ENCODE measurements at regions not wholly inside any gene's neighbourhood (a gene's known extent, or its start where the extent isn't known, plus 50 kb on each side); places are given as distances from the start of the nearest gene placed in this dataset.
"Not testable (repeated sequence)": the region's sequence is repeated elsewhere in the genome, so short reads cannot be mapped to it uniquely, and the experiment has no call there.

- no peak for DNase-seq (ENCODE audit: low read depth in 2 of 2)
Measured at GRCh38 chr6:82507112-82507511, 143.5 kb downstream of the TPBG start.

- no peak for DNase-seq (ENCODE audit: low read depth in 2 of 2)
Measured at GRCh38 chr6:82511546-82511945, 147.9 kb downstream of the TPBG start.

GRCh38 chr6:82517896-82518295 is 154.3 kb downstream of the TPBG start:
- not testable (repeated sequence) for DNase-seq (ENCODE audit: low read depth in 2 of 2)

- DNase-seq (ENCODE audit: low read depth in 2 of 2): peak; percentile 3 to 8
Measured at GRCh38 chr6:82521369-82521768, 157.8 kb downstream of the TPBG start.

GRCh38 chr6:82521861-82522260 is 158.2 kb downstream of the TPBG start:
- no peak for DNase-seq (ENCODE audit: low read depth in 2 of 2)

GRCh38 chr6:82524031-82524430 is 160.4 kb downstream of the TPBG start:
- no peak for DNase-seq (ENCODE audit: low read depth in 2 of 2)

GRCh38 chr6:82525775-82526495 is 162.3 kb downstream of the TPBG start:
- DNase-seq (ENCODE audit: low read depth in 2 of 2): no peak

- not testable (repeated sequence) for DNase-seq (ENCODE audit: low read depth in 2 of 2)
Measured at GRCh38 chr6:82529960-82530460, 166.4 kb downstream of the TPBG start.

- no peak for DNase-seq (ENCODE audit: low read depth in 2 of 2)
Measured at GRCh38 chr6:82534876-82535275, 171.3 kb downstream of the TPBG start.

GRCh38 chr6:82549480-82549879 is 185.9 kb downstream of the TPBG start:
- DNase-seq (ENCODE audit: low read depth in 2 of 2): not testable (repeated sequence)

- DNase-seq (ENCODE audit: low read depth in 2 of 2): not testable (repeated sequence)
Measured at GRCh38 chr6:82551311-82551710, 187.7 kb downstream of the TPBG start.

GRCh38 chr6:82551831-82552230 is 188.2 kb downstream of the TPBG start:
- DNase-seq (ENCODE audit: low read depth in 2 of 2): no peak

- DNase-seq (ENCODE audit: low read depth in 2 of 2): no peak
Measured at GRCh38 chr6:82553863-82554531, 190.4 kb downstream of the TPBG start.

GRCh38 chr6:82554666-82555065 is 191.0 kb downstream of the TPBG start:
- DNase-seq (ENCODE audit: low read depth in 2 of 2): peak; percentile 14 to 15

GRCh38 chr6:82555801-82556200 is 192.2 kb downstream of the TPBG start:
- no peak for DNase-seq (ENCODE audit: low read depth in 2 of 2)

- DNase-seq (ENCODE audit: low read depth in 2 of 2): not testable (repeated sequence)
Measured at GRCh38 chr6:82558531-82558930, 194.9 kb downstream of the TPBG start.

GRCh38 chr6:82567621-82568020 is 204.0 kb downstream of the TPBG start:
- DNase-seq (ENCODE audit: low read depth in 2 of 2): no peak

GRCh38 chr6:82568290-82568993 is 204.8 kb downstream of the TPBG start:
- DNase-seq (ENCODE audit: low read depth in 2 of 2): no peak

GRCh38 chr6:82569022-82569421 is 205.4 kb downstream of the TPBG start:
- no peak for DNase-seq (ENCODE audit: low read depth in 2 of 2)

GRCh38 chr6:82570083-82570482 is 206.5 kb downstream of the TPBG start:
- DNase-seq (ENCODE audit: low read depth in 2 of 2): no peak

- no peak for DNase-seq (ENCODE audit: low read depth in 2 of 2)
Measured at GRCh38 chr6:82571455-82571854, 207.8 kb downstream of the TPBG start.

- DNase-seq (ENCODE audit: low read depth in 2 of 2): no peak
Measured at GRCh38 chr6:82573254-82573972, 209.8 kb downstream of the TPBG start.
